ENCODE measurements at regions not wholly inside any gene's neighbourhood (a gene's known extent, or its start where the extent isn't known, plus 50 kb on each side); places are given as distances from the start of the nearest gene placed in this dataset.

GRCh38 chr12:61757831-61758505, 502.2 kb upstream of the USP15 start:
- no peak for TF ChIP-seq TARDBP (IDR thresholded peaks at IDR 0.05)
- no peak for TF ChIP-seq SUZ12 (IDR thresholded peaks at IDR 0.05)
- TF ChIP-seq ELF4 (IDR thresholded peaks at IDR 0.05), result no peak
- TF ChIP-seq BHLHE40 (IDR thresholded peaks at IDR 0.05; ENCODE audit: borderline replicate concordance), result no peak
- no peak for TF ChIP-seq LEF1 (IDR thresholded peaks at IDR 0.05; ENCODE audit: borderline replicate concordance)
- TF ChIP-seq FOXM1 (IDR thresholded peaks at IDR 0.05; ENCODE audit: borderline replicate concordance), result no peak
- TF ChIP-seq SP1 (IDR thresholded peaks at IDR 0.05), result no peak
- no peak for TF ChIP-seq FOXK2 (IDR thresholded peaks at IDR 0.05)
- no peak for TF ChIP-seq L3MBTL2 (conservative IDR thresholded peaks at IDR 0.05)
- TF ChIP-seq FOXA1 (IDR thresholded peaks at IDR 0.05), result no peak
- TF ChIP-seq ARNT (IDR thresholded peaks at IDR 0.05), result no peak

Data from HEK293T (cell line).